ENCODE measurements at regions not wholly inside any gene's neighbourhood (a gene's known extent, or its start where the extent isn't known, plus 50 kb on each side); places are given as distances from the start of the nearest gene placed in this dataset.

- TF ChIP-seq RAD21 (IDR thresholded peaks at IDR 0.05; ENCODE audit: low read length), result no peak
- no peak for TF ChIP-seq MXI1 (IDR thresholded peaks at IDR 0.05; ENCODE audit: borderline replicate concordance, low read depth, low read length)
- TF ChIP-seq CEBPB (IDR thresholded peaks at IDR 0.05; ENCODE audit: low read depth, low read length), result no peak
- TF ChIP-seq MAFK (IDR thresholded peaks at IDR 0.05; ENCODE audit: low read depth, low read length), result no peak
- TF ChIP-seq FOS (IDR thresholded peaks at IDR 0.05; ENCODE audit: low read depth, low read length), result no peak
- no peak for TF ChIP-seq RCOR1 (IDR thresholded peaks at IDR 0.05; ENCODE audit: insufficient replicate concordance, low read length)
- no peak for TF ChIP-seq SMC3 (IDR thresholded peaks at IDR 0.05; ENCODE audit: low read depth, low read length)
- no peak for TF ChIP-seq MAZ (IDR thresholded peaks at IDR 0.05; ENCODE audit: borderline replicate concordance, low read depth, low read length)
- TF ChIP-seq BHLHE40 (IDR thresholded peaks at IDR 0.05; ENCODE audit: low read depth, low read length), result no peak
- TF ChIP-seq CHD1 (IDR thresholded peaks at IDR 0.05; ENCODE audit: low read depth, low read length), result no peak
- TF ChIP-seq, protein P1, sequence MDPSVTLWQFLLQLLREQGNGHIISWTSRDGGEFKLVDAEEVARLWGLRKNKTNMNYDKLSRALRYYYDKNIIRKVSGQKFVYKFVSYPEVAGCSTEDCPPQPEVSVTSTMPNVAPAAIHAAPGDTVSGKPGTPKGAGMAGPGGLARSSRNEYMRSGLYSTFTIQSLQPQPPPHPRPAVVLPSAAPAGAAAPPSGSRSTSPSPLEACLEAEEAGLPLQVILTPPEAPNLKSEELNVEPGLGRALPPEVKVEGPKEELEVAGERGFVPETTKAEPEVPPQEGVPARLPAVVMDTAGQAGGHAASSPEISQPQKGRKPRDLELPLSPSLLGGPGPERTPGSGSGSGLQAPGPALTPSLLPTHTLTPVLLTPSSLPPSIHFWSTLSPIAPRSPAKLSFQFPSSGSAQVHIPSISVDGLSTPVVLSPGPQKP (IDR thresholded peaks at IDR 0.05; ENCODE audit: borderline replicate concordance, low read depth, low read length), result no peak
- no peak for TF ChIP-seq USF2 (IDR thresholded peaks at IDR 0.05; ENCODE audit: low read depth, low read length)
- no peak for TF ChIP-seq RFX5 (IDR thresholded peaks at IDR 0.05; ENCODE audit: low read depth, low read length)
- TF ChIP-seq NFE2L2 (IDR thresholded peaks at IDR 0.05; ENCODE audit: low read depth, low read length), result no peak
- no peak for TF ChIP-seq POLR2A (IDR thresholded peaks at IDR 0.05; ENCODE audit: low read depth, low read length)
- no peak for TF ChIP-seq CTCF (conservative IDR thresholded peaks at IDR 0.05; ENCODE audit: low read depth, low read length)
- Histone ChIP-seq H3K9ac (ENCODE audit: low read depth, low read length) (no peak overlapping the region), H2AFZ (replicated peaks; ENCODE audit: low read length, poor library complexity) (no peak overlapping the region), H4K8ac (ENCODE audit: low read depth in 2 of 2, low read length in 2 of 2) (no peak overlapping the region), H3K27me3 (ENCODE audit: control insufficient read depth, insufficient read depth, low read length) (0 out of 2 replicates have a peak, but pooled peaks cover 1% of the 10 kb centered on the region), H4K5ac (ENCODE audit: low read depth, low read length) (no peak overlapping the region), H3K18ac (ENCODE audit: low read depth, low read length) (no peak overlapping the region), H3K4me3 (ENCODE audit: insufficient read depth, low read depth, low read length) (no peak overlapping the region), H2AK5ac (ENCODE audit: low read depth, low read length) (no peak overlapping the region), H3K9me1 (ENCODE audit: insufficient read depth, low read length) (peaks cover 4% of the 10 kb centered on the region), H2BK5ac (ENCODE audit: low read depth, low read length, poor library complexity, severe bottlenecking) (no peak overlapping the region), H3K4me2 (ENCODE audit: low read depth, low read length) (no peak overlapping the region), H3K9me3 (ENCODE audit: control insufficient read depth, insufficient read depth, low read length) (no peaks in the 10 kb centered on the region), H3K36me3 (ENCODE audit: control insufficient read depth, insufficient read depth, low read length) (no peaks in the 10 kb centered on the region), H4K91ac (ENCODE audit: insufficient read depth, low read depth, low read length) (no peak overlapping the region), H3K23ac (ENCODE audit: low read depth, low read length) (no peak overlapping the region), H2BK20ac (ENCODE audit: low read depth, low read length) (no peak overlapping the region), H4K20me1 (ENCODE audit: insufficient read depth, low read length) (no peaks in the 10 kb centered on the region), H2AK9ac (replicated peaks; ENCODE audit: low read depth, low read length, poor library complexity) (no peak overlapping the region), H3K14ac (replicated peaks; ENCODE audit: low read depth, low read length) (no peak overlapping the region), H2BK120ac (ENCODE audit: low read depth, low read length) (no peak overlapping the region), H3K79me1 (ENCODE audit: low read depth in 1 of 2, low read length in 2 of 2) (no peaks in the 10 kb centered on the region), H2BK15ac (ENCODE audit: low read depth, low read length) (no peak overlapping the region), H3K56ac (ENCODE audit: extremely low read depth, insufficient read depth, low read length) (no peak overlapping the region), H3K27ac (ENCODE audit: insufficient read depth, low read length) (no peak overlapping the region), H3K4ac (ENCODE audit: low read depth, low read length) (no peak overlapping the region), H3K4me1 (ENCODE audit: control insufficient read depth, insufficient read depth, low read length) (peaks cover 5% of the 10 kb centered on the region)
- WGBS, 2 experiments (ENCODE audit: extremely low coverage in 2 of 2, insufficient read length in 1 of 2), result no CpG with 5 or more reads among the region's 5 CpGs
- CTCF ChIA-PET, result no interaction called here
- intact Hi-C loops (cut with micrococcal nuclease), result no loop called here
- ATAC-seq (ENCODE audit: low read depth) (no peak), DNase-seq (no peak)
- no TSS peak for BruUV-seq (replicated peaks)
- dilution Hi-C loops (cut with HindIII; ENCODE audit: low sequenced_read_pairs, unreplicated experiment), result no loop called here
- in situ Hi-C loops (cut with MboI; ENCODE audit: low sequenced_read_pairs), result no loop called here
- POLR2A ChIA-PET (ENCODE audit: unreplicated experiment), result no interaction called here
These were observed 54.5 kb upstream of the CTNNA1 start for GRCh38 chr5:138698713-138699112.

All from IMR-90 (cell line).